ELR (cell line): ENCODE measurements at regions not wholly inside any gene's neighbourhood (a gene's known extent, or its start where the extent isn't known, plus 50 kb on each side); places are given as distances from the start of the nearest gene placed in this dataset.

ENCODE experiments used
- DNase-seq: peaks from one replicate; pipeline ENCODE4 v3.0.0-alpha.2; 2015; ENCODE audit warnings: low read depth

DNA sequence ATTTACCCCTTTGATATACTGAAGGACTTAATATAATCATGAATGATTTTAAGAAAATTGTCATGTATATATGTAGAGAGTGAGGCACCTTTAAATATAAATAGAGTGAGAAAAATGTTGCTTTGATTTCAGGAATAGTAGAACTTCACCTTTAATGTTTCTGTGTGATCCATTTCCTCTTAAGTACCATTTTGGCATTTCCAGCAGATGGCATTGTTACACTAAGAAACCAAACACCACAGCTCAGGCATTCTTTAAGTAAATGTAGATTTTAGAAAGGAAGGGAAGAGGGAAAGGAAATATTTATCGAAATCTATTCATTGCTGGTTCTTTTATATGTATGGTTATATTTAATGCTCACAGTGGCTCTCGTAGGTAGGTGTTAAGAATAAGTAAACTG is 556.7 kb upstream of the FBXO33 start:
- DNase-seq = no peak

DNA sequence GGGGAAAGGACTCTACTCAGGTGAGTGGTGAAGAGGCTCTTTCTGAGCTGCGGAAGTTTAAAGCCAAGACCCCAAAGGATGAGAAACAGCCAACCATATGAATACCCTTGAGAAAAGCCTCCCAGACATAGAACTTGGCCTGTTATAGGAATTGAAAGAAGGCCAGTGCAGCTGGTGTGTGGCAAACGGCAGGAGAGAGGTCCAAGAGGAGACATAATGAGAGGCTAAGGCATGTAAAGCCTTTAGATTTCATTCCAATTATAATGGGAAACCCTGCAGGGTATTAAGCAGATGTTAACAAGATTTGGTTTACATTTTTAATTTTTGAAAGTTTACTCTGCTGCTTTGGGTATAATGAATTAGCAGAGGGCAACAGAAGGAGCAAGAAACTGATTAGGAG is 552.1 kb upstream of the FBXO33 start:
- DNase-seq = no peak

DNA sequence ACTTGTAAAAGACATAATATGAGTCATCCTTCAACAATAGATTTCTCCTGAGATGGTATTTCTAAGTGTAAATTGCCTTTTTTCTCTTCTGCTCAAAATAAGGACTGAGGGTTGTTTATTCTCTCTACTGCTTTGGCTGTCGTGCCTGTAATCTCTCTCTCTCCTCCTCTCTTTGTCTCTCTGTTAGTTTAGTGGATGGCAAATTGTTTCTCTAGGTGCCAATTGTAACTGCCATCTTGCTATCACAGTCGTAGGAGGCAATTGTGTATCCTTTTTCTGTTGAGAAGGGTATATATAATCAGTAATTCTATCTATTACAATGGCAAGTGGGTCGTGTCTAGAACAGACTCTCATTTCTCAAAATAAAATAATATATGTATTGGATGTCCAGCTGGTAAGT is 545.0 kb upstream of the FBXO33 start:
- no peak for DNase-seq

DNA sequence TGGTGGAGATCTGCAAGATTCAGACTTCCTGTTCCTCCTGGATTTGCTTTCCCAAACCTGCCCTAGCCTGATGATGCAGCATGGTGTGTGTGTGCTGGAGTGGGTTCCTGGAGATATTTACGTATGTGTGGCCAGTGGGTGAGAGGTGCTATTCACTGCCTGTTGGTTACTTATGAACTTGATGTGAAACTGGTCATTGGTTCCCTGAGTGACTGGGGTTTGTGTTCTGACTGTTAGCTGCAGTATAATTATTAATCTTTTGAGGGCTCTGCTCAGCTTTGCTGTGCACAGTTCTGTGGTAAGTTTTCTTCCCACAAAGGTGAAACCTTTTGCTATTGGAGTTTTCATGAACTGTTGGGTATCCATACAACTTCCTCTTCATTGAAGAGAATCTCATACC is 541.8 kb upstream of the FBXO33 start:
- DNase-seq = no peak

DNA sequence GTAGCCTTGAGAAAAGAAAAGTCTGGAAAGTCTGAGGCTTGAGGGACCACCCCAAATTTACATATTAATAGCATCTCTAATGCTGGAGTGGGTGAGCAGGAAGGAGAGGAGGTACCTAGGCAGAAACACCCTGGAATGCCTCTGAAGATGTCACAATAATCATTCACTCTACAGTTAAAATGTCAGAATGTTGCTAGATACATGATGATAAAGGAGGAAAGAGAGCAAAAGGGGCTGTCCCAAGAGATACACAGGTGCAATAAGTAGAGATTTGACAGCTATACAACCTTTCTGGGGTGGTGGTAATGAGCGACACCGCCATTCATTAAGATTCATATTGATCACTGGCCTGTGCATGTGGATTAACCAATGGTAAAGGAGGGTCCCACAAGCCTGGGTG is 540.5 kb upstream of the FBXO33 start:
- DNase-seq = no peak

DNA sequence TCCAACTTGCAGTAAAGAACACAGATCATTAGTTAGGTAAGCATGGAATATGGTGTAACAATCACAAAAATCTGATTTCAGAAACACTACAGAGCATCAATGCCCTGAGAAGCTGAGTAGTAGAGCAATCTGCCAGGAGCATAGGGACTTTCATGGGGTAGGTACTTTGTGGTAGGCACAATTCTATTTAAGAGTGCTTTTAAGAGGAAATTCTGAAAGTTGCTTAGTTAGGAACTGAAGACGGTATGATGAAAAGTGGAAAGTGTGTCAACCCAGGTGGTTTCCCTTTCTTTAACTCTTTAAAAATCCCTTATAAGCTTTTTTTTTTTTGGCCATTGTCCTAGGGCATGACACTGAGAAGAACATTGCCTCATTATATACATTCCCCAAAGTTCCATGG is 535.7 kb upstream of the FBXO33 start:
- DNase-seq = no peak

DNA sequence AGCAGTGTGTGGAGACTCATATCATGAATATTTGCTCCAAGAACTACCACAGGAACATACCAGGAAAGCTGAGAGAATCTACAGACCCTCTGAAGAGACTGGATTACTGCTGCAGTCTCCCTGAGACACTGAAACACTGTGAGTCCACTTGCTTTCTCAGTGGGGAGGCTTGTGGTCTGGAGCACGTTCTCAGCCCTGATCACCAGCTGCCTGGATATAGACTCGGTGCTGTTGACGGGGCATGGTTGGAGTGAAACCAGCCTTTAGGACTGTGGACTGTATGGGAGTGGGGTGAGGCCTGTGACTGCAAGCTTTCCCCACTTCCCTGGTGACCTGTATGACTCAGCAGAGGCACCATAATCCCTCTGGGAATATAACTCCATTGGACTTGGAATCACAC is 525.8 kb upstream of the FBXO33 start:
- no peak for DNase-seq

DNA sequence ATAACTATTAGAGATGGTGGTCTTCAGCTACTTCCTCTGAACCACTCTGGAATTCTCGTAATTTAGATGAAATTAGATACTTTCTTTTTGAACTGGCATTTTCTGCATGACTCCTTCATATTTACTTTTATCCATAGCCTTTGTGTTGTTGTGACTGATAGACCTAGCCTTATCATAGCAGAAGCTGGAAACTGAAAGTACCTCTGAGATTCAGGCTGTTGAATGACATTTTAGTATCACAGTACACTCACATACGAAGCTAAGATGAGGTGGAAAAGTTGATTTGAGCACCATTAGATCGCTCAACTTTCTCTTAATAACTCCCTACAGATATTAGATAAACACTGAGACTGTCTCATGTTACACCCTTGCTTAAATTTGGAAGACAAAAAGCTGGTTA is 525.1 kb upstream of the FBXO33 start:
- DNase-seq = no peak

DNA sequence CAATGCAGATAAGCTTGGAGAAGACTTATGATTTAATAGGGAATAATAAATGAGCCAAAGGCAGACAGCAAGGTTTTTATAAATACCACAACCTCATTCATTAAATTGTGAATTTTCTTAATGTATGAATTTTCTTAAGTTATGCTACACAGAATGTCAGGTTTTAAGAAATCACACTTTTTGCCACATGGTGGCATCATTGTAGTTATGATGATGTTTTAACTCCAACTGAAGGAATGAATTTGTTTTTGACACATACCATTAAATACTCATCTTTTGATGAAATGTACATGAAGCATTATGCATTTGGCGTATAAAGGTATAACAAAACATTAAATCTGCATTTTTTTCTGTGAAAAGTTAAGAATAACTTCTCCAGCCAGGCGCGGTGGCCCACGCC is 524.1 kb upstream of the FBXO33 start:
- DNase-seq = no peak

DNA sequence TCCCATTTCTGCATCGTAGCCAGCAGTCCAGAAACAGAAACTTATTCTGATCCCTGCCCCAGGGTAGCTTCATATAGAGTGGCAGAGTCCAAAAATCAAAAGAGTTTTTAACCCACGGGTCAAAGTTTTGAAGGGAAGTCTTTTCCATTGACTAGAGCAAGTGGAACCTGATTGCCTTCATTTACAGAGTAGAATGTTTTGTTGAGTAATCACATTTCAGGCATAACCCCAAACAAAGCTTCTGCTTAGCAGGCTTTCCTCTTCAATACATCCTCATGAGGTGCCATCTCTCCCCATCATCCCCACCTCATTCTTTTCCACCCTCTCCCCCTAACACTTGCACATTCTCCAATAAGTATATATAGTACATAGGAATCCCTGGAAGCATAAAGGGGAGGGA is 516.0 kb upstream of the FBXO33 start:
- DNase-seq = no peak

DNA sequence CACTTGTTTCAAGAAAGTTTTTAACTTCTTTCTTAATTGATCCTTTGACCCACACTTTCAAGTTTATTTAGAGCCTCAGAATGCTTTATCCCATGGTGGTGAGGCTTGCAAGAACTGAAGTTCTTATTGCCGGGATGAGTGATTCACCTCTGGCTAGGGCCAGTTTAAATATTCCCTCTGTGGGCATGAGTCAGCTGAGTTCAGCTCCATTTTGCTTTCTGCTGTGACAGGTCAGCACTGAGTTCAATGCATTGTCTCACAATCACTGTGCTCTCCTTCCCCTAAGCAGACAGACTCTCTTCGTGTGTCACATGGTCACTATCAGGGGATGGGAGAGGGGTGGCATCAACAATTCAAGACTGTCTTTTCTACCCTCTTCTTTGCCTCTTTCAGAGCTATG is 514.6 kb upstream of the FBXO33 start:
- DNase-seq = no peak

DNA sequence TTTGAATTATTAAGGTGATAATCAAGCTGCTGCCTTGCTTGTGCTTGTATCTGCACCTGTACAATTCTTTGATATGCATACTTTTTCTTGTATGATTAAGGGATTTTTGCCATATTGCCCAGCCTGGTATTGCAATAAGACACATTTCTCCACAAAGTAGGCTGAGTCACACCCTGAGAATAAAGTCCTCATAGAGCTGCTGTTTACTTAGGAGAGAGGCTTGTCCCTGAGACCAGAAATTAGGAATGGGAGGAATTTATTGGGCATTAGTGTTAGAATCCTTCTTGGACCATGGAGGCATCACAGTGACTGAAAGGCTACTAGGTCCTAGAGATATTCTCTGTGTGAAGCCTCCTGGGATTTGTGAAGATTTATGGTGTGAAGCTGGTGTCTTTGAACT is 506.8 kb upstream of the FBXO33 start:
- DNase-seq = no peak

DNA sequence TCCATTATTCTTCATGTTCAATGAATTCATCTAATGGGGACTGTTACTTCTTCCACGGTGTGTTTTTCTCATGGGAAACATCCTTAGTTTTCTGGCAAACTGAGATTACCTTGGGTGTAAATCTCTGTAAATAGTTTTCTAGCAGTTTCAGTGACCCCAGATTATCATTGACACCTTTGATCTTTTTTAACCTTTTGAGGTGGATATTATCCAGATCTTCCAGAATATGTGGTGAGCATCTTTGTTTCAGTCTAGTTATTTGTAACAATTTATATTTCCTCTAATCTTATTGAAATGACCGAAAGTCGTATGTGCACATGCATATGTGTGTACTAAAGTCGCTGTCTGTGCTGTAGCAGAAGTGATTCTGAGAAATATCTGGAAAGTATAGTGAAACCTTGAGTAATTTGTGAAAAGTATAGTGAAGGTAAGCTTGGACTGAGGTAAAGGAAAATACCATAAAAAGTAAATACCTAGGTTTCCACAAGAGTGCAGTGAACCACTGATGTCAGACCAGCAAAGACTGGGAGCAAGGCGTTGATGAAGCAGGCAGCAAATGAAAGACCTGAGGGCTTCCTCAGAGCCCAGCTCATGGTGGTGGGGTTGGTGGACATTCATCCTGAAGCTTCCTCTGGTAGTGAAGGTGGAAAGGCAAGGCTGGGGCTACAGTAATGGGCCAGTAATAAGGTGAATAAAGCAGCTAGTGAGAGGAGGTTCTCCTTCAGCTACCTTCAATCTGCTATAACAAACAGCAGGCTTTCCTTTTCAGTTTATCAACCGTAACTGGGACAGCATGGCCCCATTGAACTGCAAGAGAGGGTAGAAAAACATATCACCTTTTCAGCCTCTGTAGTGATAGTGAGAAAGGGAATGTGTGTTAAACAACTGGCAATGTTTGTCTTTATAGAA is 480.2 kb upstream of the FBXO33 start:
- DNase-seq = no peak

DNA sequence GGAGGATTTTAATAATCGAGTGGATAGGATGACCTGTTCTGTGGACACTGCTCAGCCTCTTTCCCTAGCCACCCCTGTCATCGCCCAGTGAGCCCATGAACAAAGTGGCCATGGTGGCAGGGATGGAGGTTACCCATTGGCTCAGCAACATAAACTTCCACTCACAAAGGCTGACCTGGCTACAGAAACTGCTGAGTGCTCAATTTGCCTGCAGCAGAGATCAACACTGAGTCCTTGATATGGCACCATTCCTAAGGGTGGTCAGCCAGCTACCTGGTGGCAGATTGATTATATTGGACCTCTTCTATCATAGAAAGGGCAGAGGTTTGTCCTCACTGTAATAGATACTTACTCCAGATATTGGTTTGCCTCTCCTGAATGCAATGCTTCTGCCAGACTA is 465.4 kb upstream of the FBXO33 start:
- no peak for DNase-seq

DNA sequence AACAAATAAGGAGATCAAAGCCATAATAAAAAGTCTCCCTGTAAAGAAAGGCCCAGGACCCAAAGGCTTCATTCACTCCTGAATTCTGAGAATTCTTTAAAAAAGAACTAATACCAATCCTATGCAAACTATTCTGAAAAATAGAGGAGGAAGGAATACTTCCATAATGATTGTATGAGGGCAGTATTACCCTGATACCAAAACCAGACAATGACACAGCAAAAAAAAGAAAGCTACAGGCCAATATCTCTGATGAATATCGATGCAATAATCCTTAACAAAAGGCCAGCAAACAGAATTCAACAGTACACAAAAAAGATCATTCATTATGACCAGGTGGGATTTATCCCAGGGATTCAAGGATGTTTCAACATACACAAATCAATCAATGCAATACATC is 457.8 kb upstream of the FBXO33 start:
- DNase-seq = no peak

DNA sequence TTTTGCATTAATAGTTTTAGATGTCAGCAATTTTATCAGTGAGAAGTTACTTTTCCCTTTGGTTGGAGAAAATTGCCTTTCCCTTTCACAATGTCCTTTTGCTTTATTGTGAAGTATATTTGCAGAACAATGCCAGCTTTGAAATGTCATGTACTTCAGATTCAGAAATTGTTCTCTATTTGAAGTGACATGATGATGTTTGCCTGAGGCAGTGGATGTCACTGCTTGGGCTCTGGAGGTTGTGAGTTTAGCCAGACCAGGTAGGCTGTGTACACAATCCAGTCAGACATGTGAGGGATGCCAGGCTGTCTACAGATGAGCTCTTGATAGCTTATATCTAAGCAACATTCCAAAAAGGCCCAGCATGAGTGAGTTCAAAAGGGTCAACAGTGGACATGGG is 451.9 kb upstream of the FBXO33 start:
- no peak for DNase-seq

DNA sequence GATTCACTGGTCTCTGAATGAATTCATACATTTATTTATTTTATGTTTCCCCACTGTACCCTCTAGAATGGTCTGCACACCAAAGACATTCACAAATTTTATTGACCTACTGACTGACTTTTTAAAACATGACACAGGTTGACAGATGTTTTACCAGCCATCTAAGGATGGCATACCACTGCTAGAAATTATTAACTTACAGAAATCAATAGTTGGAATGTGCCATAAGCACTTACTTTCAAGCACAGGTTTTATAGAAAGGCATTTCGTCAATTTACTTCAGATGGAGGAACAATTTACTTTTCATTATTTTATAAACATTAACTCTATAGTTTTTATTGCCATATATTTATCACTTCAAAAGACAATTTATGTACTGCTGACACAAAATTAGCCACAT is 448.7 kb upstream of the FBXO33 start:
- DNase-seq = no peak

DNA sequence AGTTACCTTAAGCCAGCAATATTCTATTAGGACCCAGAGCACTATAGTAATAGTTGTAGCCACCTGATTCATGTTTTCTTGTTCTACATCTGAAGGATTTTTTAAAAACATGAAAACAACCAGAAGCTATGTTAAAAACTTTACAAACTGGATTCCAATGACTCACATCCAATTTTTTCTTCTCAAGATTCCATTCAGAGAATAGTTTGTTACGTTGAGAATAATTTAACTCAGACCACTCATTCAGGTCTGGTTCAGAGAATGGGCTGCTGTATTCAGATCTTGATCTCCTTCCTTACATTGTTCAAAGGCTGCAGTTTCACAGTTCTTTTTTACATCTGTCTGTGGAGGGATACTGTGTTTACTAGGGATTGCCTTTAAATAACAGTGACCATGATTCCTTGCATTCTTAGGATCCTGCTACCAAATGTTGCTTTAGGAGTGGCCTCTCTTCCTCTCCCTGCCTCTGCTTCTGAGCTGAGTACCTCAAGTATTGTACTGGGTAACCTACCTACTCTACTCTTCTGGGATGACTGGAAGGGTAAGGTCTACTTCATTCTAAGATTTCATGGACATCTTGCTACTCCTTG is 448.0 kb upstream of the FBXO33 start:
- DNase-seq = no peak

DNA sequence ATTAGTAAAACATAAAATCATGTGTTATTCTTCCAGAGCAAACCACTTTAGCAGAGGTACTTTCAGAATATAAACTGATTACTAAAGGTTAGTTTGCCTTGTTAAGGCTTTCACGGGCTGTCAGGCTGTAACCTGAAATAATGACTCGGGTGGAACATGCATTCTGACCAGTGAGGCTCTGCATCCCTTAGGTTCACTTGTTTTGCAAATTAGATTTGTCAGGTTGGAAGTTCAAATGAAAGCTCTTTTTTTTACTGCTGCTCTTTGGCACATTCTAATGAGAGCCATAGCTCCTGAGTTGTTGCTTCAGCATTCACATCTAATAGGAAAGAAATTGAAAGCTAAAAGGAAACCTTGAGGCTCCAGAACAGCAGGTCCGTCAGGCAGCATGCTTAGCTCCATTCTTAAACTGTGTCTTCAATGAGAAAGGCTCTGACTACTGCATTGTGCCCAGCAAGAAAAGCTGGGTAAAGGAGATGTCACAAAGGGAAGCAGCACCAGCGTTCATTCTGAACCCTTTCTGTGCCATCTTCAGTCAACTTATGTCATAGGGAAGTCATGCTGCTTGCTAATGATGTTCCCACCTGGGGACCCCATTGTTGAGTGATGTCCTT is 445.5 kb upstream of the FBXO33 start:
- no peak for DNase-seq

DNA sequence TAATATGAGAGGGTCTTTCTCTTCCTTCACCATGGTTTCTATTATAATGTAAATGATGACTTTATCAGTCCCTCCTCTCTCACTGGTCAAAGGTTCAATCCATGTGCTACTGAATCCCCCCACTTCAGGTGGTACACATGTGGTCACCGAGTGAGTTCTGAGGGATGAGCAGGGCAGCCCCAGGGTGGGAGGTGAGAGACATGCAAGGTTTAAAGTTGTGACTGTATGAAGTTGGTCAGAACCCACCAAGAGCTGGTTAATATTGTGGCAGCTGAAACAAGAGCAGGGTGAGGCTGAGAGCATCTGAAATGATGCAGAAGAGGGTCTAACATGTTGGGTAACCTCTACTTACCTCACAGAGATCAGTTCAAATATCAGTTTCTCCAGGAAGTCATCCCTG is 444.7 kb upstream of the FBXO33 start:
- DNase-seq = no peak

DNA sequence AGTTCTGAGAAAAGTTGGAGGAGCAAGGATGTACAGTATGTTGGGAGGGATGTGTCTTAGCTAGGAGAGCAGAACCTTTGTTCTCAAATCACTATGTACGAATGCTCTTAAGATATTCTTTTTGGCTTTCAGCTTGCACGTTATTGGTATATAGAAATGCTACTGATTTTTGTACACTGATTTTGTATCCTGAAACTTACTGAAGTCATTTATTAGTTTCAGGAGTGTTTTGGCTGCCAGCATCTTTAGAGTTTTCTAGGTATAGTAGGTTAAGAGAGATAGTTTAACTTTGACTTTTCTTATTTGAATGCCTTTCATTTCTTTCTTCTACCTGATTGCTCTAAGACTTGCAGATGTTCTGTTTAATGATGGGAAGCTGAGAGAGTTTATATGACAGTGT is 442.8 kb upstream of the FBXO33 start:
- no peak for DNase-seq

DNA sequence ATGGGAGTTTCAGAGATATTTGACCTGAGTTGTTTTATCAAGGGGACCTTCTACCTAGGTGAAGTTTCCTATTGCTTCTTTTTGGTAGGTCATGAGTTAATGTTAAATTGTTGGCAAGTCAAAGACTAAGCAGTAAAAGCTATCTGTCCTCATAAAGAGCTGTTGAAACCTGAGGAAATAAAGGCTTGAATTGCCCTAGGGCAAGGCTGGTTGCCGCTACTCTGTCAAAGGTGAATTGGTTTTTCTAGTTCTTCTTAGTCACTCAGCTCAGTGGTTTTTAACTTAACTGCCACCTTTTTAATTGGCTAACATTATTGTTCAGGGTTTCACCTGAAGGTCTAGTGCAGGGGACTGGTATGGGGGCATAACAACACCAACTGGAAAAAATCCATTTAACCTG is 441.6 kb upstream of the FBXO33 start:
- DNase-seq = no peak

DNA sequence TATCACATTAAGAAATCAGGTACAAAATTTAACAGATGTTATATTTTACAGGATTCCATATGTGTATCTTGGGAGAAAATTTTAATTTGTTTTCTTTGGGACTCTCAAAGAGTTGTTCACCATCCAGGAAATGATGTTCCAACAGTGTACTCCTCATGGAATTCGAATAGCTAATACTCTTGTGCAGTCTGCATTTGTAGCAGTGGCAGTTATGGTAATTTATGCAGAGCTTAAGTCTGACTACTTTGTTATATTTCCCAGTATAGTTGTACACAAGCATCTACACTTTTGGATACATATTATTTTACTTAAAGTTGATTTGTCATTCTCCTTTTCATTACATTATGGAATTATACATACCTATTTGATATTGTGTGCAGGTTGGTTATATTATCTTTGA is 436.7 kb upstream of the FBXO33 start:
- DNase-seq = no peak

DNA sequence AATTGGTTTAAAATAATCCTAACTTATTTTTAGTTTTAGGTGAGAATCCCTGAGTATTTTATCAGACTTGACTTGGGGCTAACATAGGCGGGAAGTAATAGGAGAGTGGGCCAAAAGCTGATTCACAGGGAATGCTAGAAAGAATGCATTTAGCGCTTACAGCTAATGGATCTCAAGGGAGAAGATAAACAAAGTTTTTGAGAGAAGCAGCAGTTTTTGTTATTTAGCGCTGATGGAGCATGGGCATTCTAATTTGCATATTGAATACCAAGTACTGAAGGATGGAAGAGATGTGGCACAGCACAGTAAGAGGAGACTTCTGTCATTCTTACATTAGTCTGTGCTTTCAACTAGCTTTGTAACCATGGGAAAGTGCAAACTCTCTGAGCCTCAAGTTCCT is 436.0 kb upstream of the FBXO33 start:
- DNase-seq = no peak
